ENCODE measurements at regions not wholly inside any gene's neighbourhood (a gene's known extent, or its start where the extent isn't known, plus 50 kb on each side); places are given as distances from the start of the nearest gene placed in this dataset.

GRCh38 chr1:241424480-241424971 is 67.5 kb upstream of the RGS7 start:
- no peak for TF ChIP-seq POLR2A (IDR thresholded peaks at IDR 0.05)
- TF ChIP-seq CTCF (IDR thresholded peaks at IDR 0.05): no peak
